Nephron (organoid): ENCODE measurements at regions not wholly inside any gene's neighbourhood (a gene's known extent, or its start where the extent isn't known, plus 50 kb on each side); places are given as distances from the start of the nearest gene placed in this dataset.
"Not testable (repeated sequence)": the region's sequence is repeated elsewhere in the genome, so short reads cannot be mapped to it uniquely, and the experiment has no call there.

Experiments used
- H3K27ac Mint-ChIP-seq, 3 experiments: 2 replicates each; pipeline ENCODE4 v1.8.0; 2020; ENCODE audit warnings: mixed read lengths in 3 of 3, mild to moderate bottlenecking in 2 of 3, moderate library complexity in 1 of 3
- H3K27me3 Mint-ChIP-seq: 2 replicates; pipeline ENCODE4 v1.8.0; 2021; ENCODE audit warnings: low read depth, mild to moderate bottlenecking, moderate library complexity, mixed read lengths
- H3K36me3 Mint-ChIP-seq: 2 replicates; pipeline ENCODE4 v1.8.0; 2020; ENCODE audit warnings: low read depth, mixed read lengths
- H3K4me1 Mint-ChIP-seq: 2 replicates; pipeline ENCODE4 v1.8.0; 2020; ENCODE audit warnings: mixed read lengths
- H3K4me3 Mint-ChIP-seq, 3 experiments: 2 replicates each; pipeline ENCODE4 v1.8.0; 2020; ENCODE audit warnings: mild to moderate bottlenecking in 3 of 3, mixed read lengths in 3 of 3, moderate library complexity in 2 of 3
- H3K9me3 Mint-ChIP-seq: 2 replicates; pipeline ENCODE4 v1.8.0; 2020; ENCODE audit warnings: mixed read lengths
- TF ChIP-seq, protein P1 (sequence below), 3 experiments: fragments of 200-600 bp; sonication (generic); IDR thresholded peaks; one replicate each; pipeline ENCODE4 v1.5.0; 2021; ENCODE audit warnings: antibody characterized with exemption in 3 of 3; ENCODE audit not compliant: unreplicated experiment in 3 of 3

DNA sequence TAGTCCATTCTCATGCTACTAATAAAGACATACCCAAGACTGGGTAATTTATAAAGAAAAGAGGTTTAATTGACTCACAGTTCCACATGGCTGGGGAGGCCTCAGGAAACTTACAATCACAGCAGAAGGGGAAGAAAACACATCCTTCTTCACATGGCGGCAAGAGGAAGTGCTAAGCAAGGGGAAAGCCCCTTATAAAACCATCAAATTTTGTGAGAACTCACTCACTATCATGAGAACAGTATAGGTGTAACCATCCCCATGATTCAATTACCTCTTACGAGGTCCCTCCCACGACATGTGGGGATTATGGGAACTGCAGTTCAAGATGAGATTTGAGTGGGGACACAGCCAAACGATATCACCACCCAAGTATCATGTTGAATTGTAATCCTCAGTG is 52.7 kb upstream of the FOXO6 start:
- H3K9me3 Mint-ChIP-seq, H3K4me3 Mint-ChIP-seq, H3K4me1 Mint-ChIP-seq, H3K27ac Mint-ChIP-seq, H3K27me3 Mint-ChIP-seq, H3K36me3 Mint-ChIP-seq: not testable (repeated sequence)

GRCh38 chr1:41305576-41306363 is 55.5 kb upstream of the FOXO6 start:
- peaks cover 8% of the 10 kb centered on the region for H3K9me3 Mint-ChIP-seq
- TF ChIP-seq, protein P1, sequence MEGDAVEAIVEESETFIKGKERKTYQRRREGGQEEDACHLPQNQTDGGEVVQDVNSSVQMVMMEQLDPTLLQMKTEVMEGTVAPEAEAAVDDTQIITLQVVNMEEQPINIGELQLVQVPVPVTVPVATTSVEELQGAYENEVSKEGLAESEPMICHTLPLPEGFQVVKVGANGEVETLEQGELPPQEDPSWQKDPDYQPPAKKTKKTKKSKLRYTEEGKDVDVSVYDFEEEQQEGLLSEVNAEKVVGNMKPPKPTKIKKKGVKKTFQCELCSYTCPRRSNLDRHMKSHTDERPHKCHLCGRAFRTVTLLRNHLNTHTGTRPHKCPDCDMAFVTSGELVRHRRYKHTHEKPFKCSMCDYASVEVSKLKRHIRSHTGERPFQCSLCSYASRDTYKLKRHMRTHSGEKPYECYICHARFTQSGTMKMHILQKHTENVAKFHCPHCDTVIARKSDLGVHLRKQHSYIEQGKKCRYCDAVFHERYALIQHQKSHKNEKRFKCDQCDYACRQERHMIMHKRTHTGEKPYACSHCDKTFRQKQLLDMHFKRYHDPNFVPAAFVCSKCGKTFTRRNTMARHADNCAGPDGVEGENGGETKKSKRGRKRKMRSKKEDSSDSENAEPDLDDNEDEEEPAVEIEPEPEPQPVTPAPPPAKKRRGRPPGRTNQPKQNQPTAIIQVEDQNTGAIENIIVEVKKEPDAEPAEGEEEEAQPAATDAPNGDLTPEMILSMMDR (IDR thresholded peaks at IDR 0.05; ENCODE audit: unreplicated experiment in 3 of 3) = no peak
- H3K4me3 Mint-ChIP-seq = no peak overlapping the region
- no peaks in the 10 kb centered on the region for H3K4me1 Mint-ChIP-seq
- H3K27me3 Mint-ChIP-seq = peaks cover 6% of the 10 kb centered on the region
- H3K27ac Mint-ChIP-seq = no peak overlapping the region
- no peaks in the 10 kb centered on the region for H3K36me3 Mint-ChIP-seq

DNA sequence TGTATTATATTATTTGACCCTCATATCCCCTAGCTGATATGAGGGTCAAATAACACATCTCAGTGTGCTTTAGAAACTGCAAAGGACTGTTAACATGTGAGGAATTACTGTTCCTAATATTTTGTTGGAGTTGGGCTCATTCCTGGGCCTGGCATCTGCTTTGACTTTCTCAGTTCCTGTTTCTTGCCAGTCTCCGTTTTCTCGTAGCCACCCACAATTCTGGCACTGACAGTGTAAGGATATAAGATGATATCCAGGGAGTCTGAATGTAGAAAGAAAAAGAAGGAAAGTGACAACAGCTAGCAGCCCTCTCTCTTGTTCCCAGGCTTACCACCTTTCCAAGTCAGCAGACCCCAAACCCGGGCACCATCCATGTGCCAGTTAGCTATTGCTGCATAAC is 54.4 kb upstream of the SCMH1 start:
- H3K36me3 Mint-ChIP-seq = no peaks in the 10 kb centered on the region
- H3K27ac Mint-ChIP-seq = no peak overlapping the region
- no peak overlapping the region for H3K4me3 Mint-ChIP-seq

GRCh38 chr1:41294216-41294615 is 52.1 kb upstream of the SCMH1 start:
- TF ChIP-seq, protein P1 (IDR thresholded peaks at IDR 0.05; ENCODE audit: unreplicated experiment in 3 of 3) = no peak
- Mint-ChIP-seq H3K27me3 (peaks cover 65% of the 10 kb centered on the region), H3K9me3 (no peaks in the 10 kb centered on the region), H3K4me3 (no peak overlapping the region), H3K27ac (no peak overlapping the region), H3K4me1 (no peaks in the 10 kb centered on the region), H3K36me3 (no peaks in the 10 kb centered on the region)

More for the DNA sequence above, 54.4 kb upstream of the SCMH1 start:
- Mint-ChIP-seq H3K4me1 (no peaks in the 10 kb centered on the region), H3K27me3 (peaks cover 44% of the 10 kb centered on the region), H3K9me3 (no peaks in the 10 kb centered on the region)
- TF ChIP-seq, protein P1 (IDR thresholded peaks at IDR 0.05; ENCODE audit: unreplicated experiment in 3 of 3) = no peak

GRCh38 chr1:41293779-41294178 is 51.7 kb upstream of the SCMH1 start:
- Mint-ChIP-seq H3K4me1 (no peaks in the 10 kb centered on the region), H3K27me3 (peaks cover 63% of the 10 kb centered on the region)

More at GRCh38 chr1:41293779-41294178, 51.7 kb upstream of the SCMH1 start:
- Mint-ChIP-seq H3K4me3 (no peak overlapping the region), H3K9me3 (no peaks in the 10 kb centered on the region), H3K36me3 (no peaks in the 10 kb centered on the region), H3K27ac (no peak overlapping the region)
- TF ChIP-seq, protein P1 (IDR thresholded peaks at IDR 0.05; ENCODE audit: unreplicated experiment in 3 of 3) = no peak
